Astrocyte (in vitro differentiated cells and primary cell): ENCODE measurements at regions not wholly inside any gene's neighbourhood (a gene's known extent, or its start where the extent isn't known, plus 50 kb on each side); places are given as distances from the start of the nearest gene placed in this dataset.

Experiments used
- DNase-seq: peaks from one replicate; pipeline ENCODE4 v3.0.0-alpha.2; 2010; ENCODE audit warnings: low read depth
- FAIRE-seq: peaks from 2 replicates; lab custom pipeline; 2011; peaks lifted over from hg19 to GRCh38; lab: Jason Lieb, UNC
- H2AFZ ChIP-seq: 2 replicates; pipeline ENCODE4 v1.6.0; 2012; ENCODE audit warnings: low read depth, low read length, inconsistent platforms
- H3K27ac ChIP-seq: 2 replicates; pipeline ENCODE4 v1.5.1; 2011; ENCODE audit warnings: low read depth, low read length, inconsistent platforms
- H3K27me3 ChIP-seq: 2 replicates; pipeline ENCODE4 v1.6.0; 2011; ENCODE audit warnings: low read length, inconsistent platforms; ENCODE audit not compliant: insufficient read depth
- H3K36me3 ChIP-seq: 2 replicates; pipeline ENCODE4 v1.5.1; 2011; ENCODE audit warnings: low read length, inconsistent platforms; ENCODE audit not compliant: insufficient read depth
- H3K4me1 ChIP-seq: 2 replicates; pipeline ENCODE4 v1.5.1; 2011; ENCODE audit warnings: low read length, inconsistent platforms; ENCODE audit not compliant: insufficient read depth
- H3K4me2 ChIP-seq: 2 replicates; pipeline ENCODE4 v1.6.0; 2012; ENCODE audit warnings: low read length, inconsistent platforms
- H3K4me3 ChIP-seq: 2 replicates; pipeline ENCODE4 v1.5.1; 2011; ENCODE audit warnings: low read depth, mild to moderate bottlenecking, low read length, inconsistent platforms; ENCODE audit not compliant: insufficient read depth
- H3K79me2 ChIP-seq: 2 replicates; pipeline ENCODE4 v1.6.0; 2012; ENCODE audit warnings: mild to moderate bottlenecking, low read length, inconsistent platforms; ENCODE audit not compliant: insufficient read depth
- H3K9ac ChIP-seq: 2 replicates; pipeline ENCODE4 v1.6.0; 2012; ENCODE audit warnings: mild to moderate bottlenecking, low read length, inconsistent platforms
- H3K9me3 ChIP-seq: 2 replicates; pipeline ENCODE4 v1.5.1; 2012; ENCODE audit warnings: low read depth, mild to moderate bottlenecking, low read length, inconsistent platforms; ENCODE audit not compliant: insufficient read depth
- H4K20me1 ChIP-seq: 2 replicates; pipeline ENCODE4 v1.6.0; 2012; ENCODE audit warnings: low read length, inconsistent platforms; ENCODE audit not compliant: insufficient read depth
- H3K27ac Mint-ChIP-seq: one replicate; pipeline ENCODE4 v1.8.0; 2021; ENCODE audit warnings: mild to moderate bottlenecking, mixed read lengths; ENCODE audit not compliant: unreplicated experiment
- H3K27me3 Mint-ChIP-seq: one replicate; pipeline ENCODE4 v1.8.0; 2021; ENCODE audit warnings: low read depth, mixed read lengths; ENCODE audit not compliant: unreplicated experiment
- H3K36me3 Mint-ChIP-seq: one replicate; pipeline ENCODE4 v1.8.0; 2021; ENCODE audit warnings: low read depth, mixed read lengths; ENCODE audit not compliant: unreplicated experiment
- H3K4me1 Mint-ChIP-seq: one replicate; pipeline ENCODE4 v1.8.0; 2021; ENCODE audit warnings: low read depth, mixed read lengths; ENCODE audit not compliant: unreplicated experiment
- H3K4me3 Mint-ChIP-seq: one replicate; pipeline ENCODE4 v1.8.0; 2021; ENCODE audit warnings: mild to moderate bottlenecking, moderate library complexity, mixed read lengths; ENCODE audit not compliant: unreplicated experiment
- H3K9me3 Mint-ChIP-seq: one replicate; pipeline ENCODE4 v1.8.0; 2021; ENCODE audit warnings: mild to moderate bottlenecking, mixed read lengths; ENCODE audit not compliant: unreplicated experiment
- CTCF ChIP-seq: IDR thresholded peaks from 2 replicates; pipeline ENCODE4 v1.5.1; 2011; ENCODE audit warnings: low read depth, mild to moderate bottlenecking, inconsistent platforms, low read length, moderate library complexity; ENCODE audit not compliant: insufficient read depth
- EZH2 ChIP-seq: IDR thresholded peaks from 2 replicates; pipeline ENCODE4 v1.6.1; 2012; ENCODE audit warnings: mild to moderate bottlenecking, low read length, inconsistent platforms; ENCODE audit not compliant: insufficient read depth

GRCh38 chr12:67400742-67401141 is 131.6 kb downstream of the CAND1 start:
- Histone ChIP-seq H3K4me2 (no peak overlapping the region), H3K36me3 (no peaks in the 10 kb centered on the region), H4K20me1 (no peaks in the 10 kb centered on the region), H3K27ac (no peak overlapping the region), H3K4me1 (no peaks in the 10 kb centered on the region), H3K79me2 (no peaks in the 10 kb centered on the region), H3K9me3 (no peaks in the 10 kb centered on the region), H2AFZ (no peak overlapping the region), H3K9ac (no peak overlapping the region), H3K27me3 (no peaks in the 10 kb centered on the region), H3K4me3 (no peak overlapping the region)
- no peak overlapping the region for H3K4me3 Mint-ChIP-seq
- H3K9me3 Mint-ChIP-seq, result peaks cover 9% of the 10 kb centered on the region
- H3K36me3 Mint-ChIP-seq, result peaks cover 2% of the 10 kb centered on the region
- H3K27ac Mint-ChIP-seq, result no peak overlapping the region
- no peaks in the 10 kb centered on the region for H3K27me3 Mint-ChIP-seq
- no peaks in the 10 kb centered on the region for H3K4me1 Mint-ChIP-seq
- TF ChIP-seq EZH2 (no peak), CTCF (no peak)
- FAIRE-seq, result no peak
- DNase-seq, result no peak

- Histone ChIP-seq H3K79me2 (no peaks in the 10 kb centered on the region), H2AFZ (no peak overlapping the region), H4K20me1 (no peaks in the 10 kb centered on the region), H3K4me3 (no peak overlapping the region), H3K36me3 (no peaks in the 10 kb centered on the region), H3K27ac (no peak overlapping the region), H3K27me3 (no peaks in the 10 kb centered on the region), H3K9ac (no peak overlapping the region), H3K4me1 (no peaks in the 10 kb centered on the region), H3K9me3 (no peaks in the 10 kb centered on the region), H3K4me2 (no peak overlapping the region)
- TF ChIP-seq CTCF (no peak), EZH2 (no peak)
- FAIRE-seq, result no peak
- Mint-ChIP-seq H3K27ac (no peak overlapping the region), H3K4me1 (peaks cover 15% of the 10 kb centered on the region), H3K27me3 (peaks cover 3% of the 10 kb centered on the region), H3K36me3 (peaks cover 5% of the 10 kb centered on the region), H3K9me3 (peaks cover 21% of the 10 kb centered on the region), H3K4me3 (no peak overlapping the region)
- DNase-seq, result no peak
These were observed 141.1 kb downstream of the CAND1 start for GRCh38 chr12:67410246-67410645.

GRCh38 chr12:67410667-67411067 is 141.5 kb downstream of the CAND1 start:
- Histone ChIP-seq H3K9ac (no peak overlapping the region), H3K36me3 (no peaks in the 10 kb centered on the region), H4K20me1 (no peaks in the 10 kb centered on the region), H3K27me3 (no peaks in the 10 kb centered on the region), H3K4me2 (no peak overlapping the region), H3K4me3 (no peak overlapping the region), H3K27ac (no peak overlapping the region), H3K9me3 (no peaks in the 10 kb centered on the region), H3K4me1 (no peaks in the 10 kb centered on the region), H3K79me2 (no peaks in the 10 kb centered on the region), H2AFZ (no peak overlapping the region)
- FAIRE-seq (no peak), DNase-seq (no peak)
- no peak overlapping the region for H3K27ac Mint-ChIP-seq
- H3K36me3 Mint-ChIP-seq, result peaks cover 4% of the 10 kb centered on the region
- peaks cover 17% of the 10 kb centered on the region for H3K9me3 Mint-ChIP-seq
- TF ChIP-seq EZH2 (no peak), CTCF (no peak)
- H3K27me3 Mint-ChIP-seq, result peaks cover 3% of the 10 kb centered on the region
- no peak overlapping the region for H3K4me3 Mint-ChIP-seq
- H3K4me1 Mint-ChIP-seq, result peaks cover 15% of the 10 kb centered on the region
